Lower leg skin (tissue), 3 donors: ENCODE measurements at regions not wholly inside any gene's neighbourhood (a gene's known extent, or its start where the extent isn't known, plus 50 kb on each side); places are given as distances from the start of the nearest gene placed in this dataset.

Experiments used
- POLR2A ChIP-seq, 2 donors: fragments of 450-650 bp; IDR thresholded peaks; one replicate each; pipeline ENCODE4 v1.6.1; 2016 to 2017; ENCODE audit warnings: antibody characterized with exemption in 2 of 2, mild to moderate bottlenecking in 1 of 2, moderate library complexity in 1 of 2
- TF ChIP-seq, protein P1 (sequence below), 3 donors: fragments of 450-650 bp; IDR thresholded peaks; one replicate each; pipeline ENCODE4 v1.5.1; 2016; ENCODE audit warnings: antibody characterized with exemption in 3 of 3, mild to moderate bottlenecking in 3 of 3, moderate library complexity in 2 of 3

- TF ChIP-seq, protein P1, sequence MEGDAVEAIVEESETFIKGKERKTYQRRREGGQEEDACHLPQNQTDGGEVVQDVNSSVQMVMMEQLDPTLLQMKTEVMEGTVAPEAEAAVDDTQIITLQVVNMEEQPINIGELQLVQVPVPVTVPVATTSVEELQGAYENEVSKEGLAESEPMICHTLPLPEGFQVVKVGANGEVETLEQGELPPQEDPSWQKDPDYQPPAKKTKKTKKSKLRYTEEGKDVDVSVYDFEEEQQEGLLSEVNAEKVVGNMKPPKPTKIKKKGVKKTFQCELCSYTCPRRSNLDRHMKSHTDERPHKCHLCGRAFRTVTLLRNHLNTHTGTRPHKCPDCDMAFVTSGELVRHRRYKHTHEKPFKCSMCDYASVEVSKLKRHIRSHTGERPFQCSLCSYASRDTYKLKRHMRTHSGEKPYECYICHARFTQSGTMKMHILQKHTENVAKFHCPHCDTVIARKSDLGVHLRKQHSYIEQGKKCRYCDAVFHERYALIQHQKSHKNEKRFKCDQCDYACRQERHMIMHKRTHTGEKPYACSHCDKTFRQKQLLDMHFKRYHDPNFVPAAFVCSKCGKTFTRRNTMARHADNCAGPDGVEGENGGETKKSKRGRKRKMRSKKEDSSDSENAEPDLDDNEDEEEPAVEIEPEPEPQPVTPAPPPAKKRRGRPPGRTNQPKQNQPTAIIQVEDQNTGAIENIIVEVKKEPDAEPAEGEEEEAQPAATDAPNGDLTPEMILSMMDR (IDR thresholded peaks at IDR 0.05) = no peak
- TF ChIP-seq POLR2A (IDR thresholded peaks at IDR 0.05) = no peak
Observed at GRCh38 chr18:61957801-61958516, 65.2 kb upstream of the RNF152 start.
